DOHH2 (cell line): ENCODE measurements at regions not wholly inside any gene's neighbourhood (a gene's known extent, or its start where the extent isn't known, plus 50 kb on each side); places are given as distances from the start of the nearest gene placed in this dataset.

ENCODE experiments used
- H3F3A ChIP-seq: fragments of 200-600 bp; sonication (generic), shearing (Covaris generic); 2 replicates; pipeline ENCODE4 v1.6.0; 2016; ENCODE audit warnings: antibody characterized with exemption, mild to moderate bottlenecking; ENCODE audit not compliant: control insufficient read depth, insufficient read depth
- H3K27ac ChIP-seq: fragments of 200-600 bp; sonication (generic); 2 replicates; pipeline ENCODE4 v1.5.1; 2014; ENCODE audit warnings: low read depth, mild to moderate bottlenecking, low read length, moderate library complexity
- H3K27me3 ChIP-seq: fragments of 200-600 bp; sonication (generic); 2 replicates; pipeline ENCODE4 v1.6.1; 2014; ENCODE audit warnings: mild to moderate bottlenecking, low read length, mixed read lengths; ENCODE audit not compliant: control insufficient read depth
- H3K36me3 ChIP-seq: fragments of 200-600 bp; sonication (generic); 2 replicates; pipeline ENCODE4 v1.6.1; 2014; ENCODE audit warnings: mild to moderate bottlenecking, low read length, moderate library complexity, mixed read lengths; ENCODE audit not compliant: control insufficient read depth
- H3K4me1 ChIP-seq: fragments of 200-600 bp; sonication (generic); 2 replicates; pipeline ENCODE4 v1.6.1; 2014; ENCODE audit warnings: mild to moderate bottlenecking, low read length, mixed read lengths; ENCODE audit not compliant: control insufficient read depth
- H3K4me2 ChIP-seq: fragments of 200-600 bp; sonication (generic); 2 replicates; pipeline ENCODE4 v1.6.0; 2014; ENCODE audit warnings: mild to moderate bottlenecking, low read length, moderate library complexity
- H3K4me3 ChIP-seq: fragments of 200-600 bp; sonication (generic); 2 replicates; pipeline ENCODE4 v1.5.1; 2014; ENCODE audit warnings: mild to moderate bottlenecking, low read length, mixed read lengths
- H3K79me2 ChIP-seq: fragments of 200-600 bp; sonication (generic); 2 replicates; pipeline ENCODE4 v1.6.1; 2014; ENCODE audit warnings: mild to moderate bottlenecking, low read length, mixed read lengths; ENCODE audit not compliant: control insufficient read depth
- H3K9me2 ChIP-seq: fragments of 200-600 bp; sonication (generic); replicated peaks from 2 replicates; pipeline ENCODE4 v1.6.1; 2014; ENCODE audit warnings: mild to moderate bottlenecking, low read length, mixed read lengths; ENCODE audit not compliant: control insufficient read depth
- H3K9me3 ChIP-seq: fragments of 200-600 bp; sonication (generic); 2 replicates; pipeline ENCODE4 v1.6.1; 2014; ENCODE audit warnings: antibody characterized with exemption, low read length, mixed read lengths; ENCODE audit not compliant: control insufficient read depth, insufficient read depth
- H4K20me1 ChIP-seq: fragments of 200-600 bp; sonication (generic); 2 replicates; pipeline ENCODE4 v1.6.0; 2014; ENCODE audit warnings: low read depth, mild to moderate bottlenecking, antibody characterized with exemption, low read length, moderate library complexity; ENCODE audit not compliant: control insufficient read depth, insufficient read depth
- CTCF ChIP-seq: fragments of 200-600 bp; sonication (generic); IDR thresholded peaks from one replicate; pipeline ENCODE4 v1.5.1; 2014; ENCODE audit warnings: antibody characterized with exemption, mild to moderate bottlenecking, low read depth, low read length; ENCODE audit not compliant: poor library complexity, severe bottlenecking
- EZH2phosphoT487 ChIP-seq: fragments of 200-600 bp; sonication (generic); IDR thresholded peaks from 2 replicates; pipeline ENCODE4 v1.6.1; 2017; ENCODE audit warnings: borderline replicate concordance, mild to moderate bottlenecking, antibody characterized with exemption, low read length, moderate library complexity, mixed read lengths

GRCh38 chr1:235008239-235008638 lies 120.4 kb downstream of the TOMM20 start:
- Histone ChIP-seq H3K4me1 (peaks cover 51% of the 10 kb centered on the region), H3K79me2 (no peaks in the 10 kb centered on the region), H4K20me1 (no peaks in the 10 kb centered on the region)

GRCh38 chr1:235006816-235007215 lies 121.8 kb downstream of the TOMM20 start:
- Histone ChIP-seq H3K36me3 (no peaks in the 10 kb centered on the region), H3K27ac (no peak overlapping the region), H3K4me1 (peaks cover 48% of the 10 kb centered on the region)

More at GRCh38 chr1:235008239-235008638, 120.4 kb downstream of the TOMM20 start:
- H3K36me3 ChIP-seq: no peaks in the 10 kb centered on the region
- H3K4me3 ChIP-seq: no peak overlapping the region
- no peak overlapping the region for H3K4me2 ChIP-seq
- TF ChIP-seq EZH2phosphoT487: no peak
- no peak for TF ChIP-seq CTCF
- H3K9me3 ChIP-seq: no peaks in the 10 kb centered on the region
- H3K27me3 ChIP-seq: no peaks in the 10 kb centered on the region
- no peaks in the 10 kb centered on the region for H3F3A ChIP-seq
- no peak overlapping the region for H3K27ac ChIP-seq
- H3K9me2 ChIP-seq: no peaks in the 10 kb centered on the region

GRCh38 chr1:235006132-235006721 lies 122.4 kb downstream of the TOMM20 start:
- Histone ChIP-seq H4K20me1 (no peaks in the 10 kb centered on the region), H3K4me1 (peaks cover 42% of the 10 kb centered on the region), H3K27ac (no peak overlapping the region), H3K9me2 (no peaks in the 10 kb centered on the region), H3K4me2 (peak overlapping the region; percentile 59; the same call in 1 of the 2 replicates), H3K36me3 (no peaks in the 10 kb centered on the region), H3F3A (no peaks in the 10 kb centered on the region), H3K27me3 (no peaks in the 10 kb centered on the region), H3K79me2 (no peaks in the 10 kb centered on the region), H3K9me3 (no peaks in the 10 kb centered on the region), H3K4me3 (no peak overlapping the region)
- TF ChIP-seq EZH2phosphoT487 (no peak), CTCF (no peak)

More at GRCh38 chr1:235006816-235007215, 121.8 kb downstream of the TOMM20 start:
- H3K79me2 ChIP-seq: no peaks in the 10 kb centered on the region
- TF ChIP-seq CTCF (no peak), EZH2phosphoT487 (no peak)
- no peaks in the 10 kb centered on the region for H3K9me2 ChIP-seq
- no peaks in the 10 kb centered on the region for H3F3A ChIP-seq
- H3K9me3 ChIP-seq: no peaks in the 10 kb centered on the region
- H3K27me3 ChIP-seq: no peaks in the 10 kb centered on the region
- no peak overlapping the region for H3K4me3 ChIP-seq
- no peak overlapping the region for H3K4me2 ChIP-seq
- no peaks in the 10 kb centered on the region for H4K20me1 ChIP-seq
